ENCODE measurements at regions not wholly inside any gene's neighbourhood (a gene's known extent, or its start where the extent isn't known, plus 50 kb on each side); places are given as distances from the start of the nearest gene placed in this dataset.

- no peak overlapping the region for H2AFZ ChIP-seq (ENCODE audit: low read length)
- no peaks in the 10 kb centered on the region for H3F3A ChIP-seq (ENCODE audit: low read depth)
- no peaks in the 10 kb centered on the region for H3K36me3 ChIP-seq (ENCODE audit: insufficient read depth, low read length)
- no peak for TF ChIP-seq CTCF (conservative IDR thresholded peaks at IDR 0.05; ENCODE audit: low read length)
- TF ChIP-seq EZH2phosphoT487 (IDR thresholded peaks at IDR 0.05; ENCODE audit: borderline replicate concordance), result no peak
- no peak overlapping the region for H3K4me2 ChIP-seq (ENCODE audit: low read depth, low read length, poor library complexity, severe bottlenecking)
- H3K9ac ChIP-seq (ENCODE audit: low read depth, low read length, poor library complexity, severe bottlenecking), result no peak overlapping the region
- no peaks in the 10 kb centered on the region for H3K79me2 ChIP-seq (ENCODE audit: insufficient read depth, low read length)
- H3K4me1 ChIP-seq (ENCODE audit: insufficient read depth, low read length, poor library complexity, severe bottlenecking), result no peaks in the 10 kb centered on the region
- H3K4me3 ChIP-seq (ENCODE audit: low read length, poor library complexity, severe bottlenecking), result no peak overlapping the region
- no peaks in the 10 kb centered on the region for H3K27me3 ChIP-seq (ENCODE audit: insufficient read depth, low read length, poor library complexity, severe bottlenecking)
- no peaks in the 10 kb centered on the region for H3K9me3 ChIP-seq (ENCODE audit: insufficient read depth, low read depth, low read length)
- H3K9me2 ChIP-seq (replicated peaks; ENCODE audit: low read depth, low read length), result no peaks in the 10 kb centered on the region
- H4K20me1 ChIP-seq (ENCODE audit: insufficient read depth, low read length, poor library complexity, severe bottlenecking), result no peaks in the 10 kb centered on the region
Observed at GRCh38 chr12:88307961-88308360, 165.9 kb downstream of the TMTC3 start.

DNA sequence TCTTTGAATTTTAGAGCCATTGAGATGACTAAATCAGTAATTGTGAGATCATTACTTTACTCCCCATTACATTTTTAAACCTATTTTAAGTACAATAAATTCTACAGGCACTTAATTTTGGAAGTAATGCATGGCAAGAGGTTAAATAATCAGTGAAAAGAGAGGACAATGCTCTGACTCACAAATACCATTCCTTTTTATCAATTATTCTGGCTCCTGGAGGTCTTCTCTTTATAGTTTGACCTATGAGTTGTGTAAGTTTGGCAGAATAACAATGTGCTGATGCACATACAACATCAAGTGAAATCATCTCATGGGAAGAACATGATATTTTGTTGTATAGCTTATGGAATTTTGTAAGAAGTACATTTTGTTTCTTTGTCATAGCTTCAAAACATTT lies 166.7 kb downstream of the TMTC3 start:
- Histone ChIP-seq H3K4me1 (ENCODE audit: insufficient read depth, low read length, poor library complexity, severe bottlenecking) (no peaks in the 10 kb centered on the region), H3K27me3 (ENCODE audit: insufficient read depth, low read length, poor library complexity, severe bottlenecking) (no peaks in the 10 kb centered on the region), H4K20me1 (ENCODE audit: insufficient read depth, low read length, poor library complexity, severe bottlenecking) (no peaks in the 10 kb centered on the region), H3K9ac (ENCODE audit: low read depth, low read length, poor library complexity, severe bottlenecking) (no peak overlapping the region), H3K36me3 (ENCODE audit: insufficient read depth, low read length) (no peaks in the 10 kb centered on the region), H2AFZ (ENCODE audit: low read length) (no peak overlapping the region), H3K9me2 (replicated peaks; ENCODE audit: low read depth, low read length) (no peaks in the 10 kb centered on the region), H3K79me2 (ENCODE audit: insufficient read depth, low read length) (no peaks in the 10 kb centered on the region), H3K9me3 (ENCODE audit: insufficient read depth, low read depth, low read length) (no peaks in the 10 kb centered on the region), H3K4me2 (ENCODE audit: low read depth, low read length, poor library complexity, severe bottlenecking) (no peak overlapping the region), H3F3A (ENCODE audit: low read depth) (no peaks in the 10 kb centered on the region), H3K4me3 (ENCODE audit: low read length, poor library complexity, severe bottlenecking) (no peak overlapping the region)
- no peak for TF ChIP-seq EZH2phosphoT487 (IDR thresholded peaks at IDR 0.05; ENCODE audit: borderline replicate concordance)

GRCh38 chr12:88309546-88309945 lies 167.4 kb downstream of the TMTC3 start:
- no peaks in the 10 kb centered on the region for H3K36me3 ChIP-seq (ENCODE audit: insufficient read depth, low read length)
- H2AFZ ChIP-seq (ENCODE audit: low read length), result no peak overlapping the region
- no peaks in the 10 kb centered on the region for H3F3A ChIP-seq (ENCODE audit: low read depth)
- H3K4me3 ChIP-seq (ENCODE audit: low read length, poor library complexity, severe bottlenecking), result no peak overlapping the region
- H3K9ac ChIP-seq (ENCODE audit: low read depth, low read length, poor library complexity, severe bottlenecking), result no peak overlapping the region
- no peaks in the 10 kb centered on the region for H3K79me2 ChIP-seq (ENCODE audit: insufficient read depth, low read length)
- H3K27me3 ChIP-seq (ENCODE audit: insufficient read depth, low read length, poor library complexity, severe bottlenecking), result no peaks in the 10 kb centered on the region
- no peak overlapping the region for H3K4me2 ChIP-seq (ENCODE audit: low read depth, low read length, poor library complexity, severe bottlenecking)
- H4K20me1 ChIP-seq (ENCODE audit: insufficient read depth, low read length, poor library complexity, severe bottlenecking), result no peaks in the 10 kb centered on the region
- H3K9me2 ChIP-seq (replicated peaks; ENCODE audit: low read depth, low read length), result no peaks in the 10 kb centered on the region
- no peaks in the 10 kb centered on the region for H3K9me3 ChIP-seq (ENCODE audit: insufficient read depth, low read depth, low read length)
- TF ChIP-seq CTCF (conservative IDR thresholded peaks at IDR 0.05; ENCODE audit: low read length) (no peak), EZH2phosphoT487 (IDR thresholded peaks at IDR 0.05; ENCODE audit: borderline replicate concordance) (no peak)
- no peaks in the 10 kb centered on the region for H3K4me1 ChIP-seq (ENCODE audit: insufficient read depth, low read length, poor library complexity, severe bottlenecking)

DNA sequence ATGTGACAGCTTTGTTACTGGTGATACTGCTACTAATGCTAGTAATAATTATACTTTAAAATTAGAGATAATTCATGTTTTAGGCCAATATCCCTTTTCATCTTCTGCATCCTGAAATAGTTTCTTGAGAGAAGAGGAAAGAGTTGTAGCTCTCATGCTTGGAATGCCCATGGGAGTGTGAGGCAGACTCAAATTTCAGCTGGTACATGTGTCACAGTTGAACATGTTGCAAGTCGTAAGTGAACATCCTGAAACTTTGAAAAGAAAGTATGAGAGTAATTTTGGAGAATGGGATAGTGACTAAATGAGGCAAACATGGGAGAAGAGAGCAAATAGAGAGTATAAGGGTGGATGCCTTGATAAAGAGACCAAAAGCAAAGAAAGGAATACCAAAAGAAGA lies 168.0 kb downstream of the TMTC3 start:
- H3K4me1 ChIP-seq (ENCODE audit: insufficient read depth, low read length, poor library complexity, severe bottlenecking), result no peaks in the 10 kb centered on the region
- H3K4me2 ChIP-seq (ENCODE audit: low read depth, low read length, poor library complexity, severe bottlenecking), result no peak overlapping the region
- H3K9me3 ChIP-seq (ENCODE audit: insufficient read depth, low read depth, low read length), result no peaks in the 10 kb centered on the region

More for the DNA sequence above, 168.0 kb downstream of the TMTC3 start:
- no peak overlapping the region for H3K4me3 ChIP-seq (ENCODE audit: low read length, poor library complexity, severe bottlenecking)
- H3K36me3 ChIP-seq (ENCODE audit: insufficient read depth, low read length), result no peaks in the 10 kb centered on the region
- no peaks in the 10 kb centered on the region for H3K79me2 ChIP-seq (ENCODE audit: insufficient read depth, low read length)
- no peaks in the 10 kb centered on the region for H3F3A ChIP-seq (ENCODE audit: low read depth)
- no peak overlapping the region for H2AFZ ChIP-seq (ENCODE audit: low read length)
- H3K9ac ChIP-seq (ENCODE audit: low read depth, low read length, poor library complexity, severe bottlenecking), result no peak overlapping the region
- H3K9me2 ChIP-seq (replicated peaks; ENCODE audit: low read depth, low read length), result no peaks in the 10 kb centered on the region
- H3K27me3 ChIP-seq (ENCODE audit: insufficient read depth, low read length, poor library complexity, severe bottlenecking), result no peaks in the 10 kb centered on the region
- TF ChIP-seq EZH2phosphoT487 (IDR thresholded peaks at IDR 0.05; ENCODE audit: borderline replicate concordance), result no peak
- no peak for TF ChIP-seq CTCF (conservative IDR thresholded peaks at IDR 0.05; ENCODE audit: low read length)
- H4K20me1 ChIP-seq (ENCODE audit: insufficient read depth, low read length, poor library complexity, severe bottlenecking), result no peaks in the 10 kb centered on the region
